ENCODE measurements at regions not wholly inside any gene's neighbourhood (a gene's known extent, or its start where the extent isn't known, plus 50 kb on each side); places are given as distances from the start of the nearest gene placed in this dataset.

DNA sequence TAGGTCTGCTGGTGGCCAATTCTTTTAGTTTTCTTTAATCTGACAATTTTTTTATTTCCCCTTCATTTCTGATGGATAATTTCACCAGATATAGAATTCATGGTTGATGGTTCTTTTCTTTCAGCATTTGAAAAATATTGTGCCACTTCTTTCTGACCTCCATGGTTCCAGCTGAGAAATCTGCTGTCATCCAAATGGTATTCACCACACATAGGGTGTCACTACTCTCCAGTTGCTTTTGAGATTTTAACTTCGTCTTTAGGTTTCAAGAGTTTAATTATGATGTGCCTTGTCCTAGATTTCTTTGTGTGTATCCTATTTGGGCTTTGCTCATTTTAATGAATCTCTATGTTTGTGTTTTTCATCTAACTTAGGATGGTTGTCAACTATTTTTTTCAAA, 488.6 kb upstream of the HS6ST1 start:
- no peak for DNase-seq

DNA sequence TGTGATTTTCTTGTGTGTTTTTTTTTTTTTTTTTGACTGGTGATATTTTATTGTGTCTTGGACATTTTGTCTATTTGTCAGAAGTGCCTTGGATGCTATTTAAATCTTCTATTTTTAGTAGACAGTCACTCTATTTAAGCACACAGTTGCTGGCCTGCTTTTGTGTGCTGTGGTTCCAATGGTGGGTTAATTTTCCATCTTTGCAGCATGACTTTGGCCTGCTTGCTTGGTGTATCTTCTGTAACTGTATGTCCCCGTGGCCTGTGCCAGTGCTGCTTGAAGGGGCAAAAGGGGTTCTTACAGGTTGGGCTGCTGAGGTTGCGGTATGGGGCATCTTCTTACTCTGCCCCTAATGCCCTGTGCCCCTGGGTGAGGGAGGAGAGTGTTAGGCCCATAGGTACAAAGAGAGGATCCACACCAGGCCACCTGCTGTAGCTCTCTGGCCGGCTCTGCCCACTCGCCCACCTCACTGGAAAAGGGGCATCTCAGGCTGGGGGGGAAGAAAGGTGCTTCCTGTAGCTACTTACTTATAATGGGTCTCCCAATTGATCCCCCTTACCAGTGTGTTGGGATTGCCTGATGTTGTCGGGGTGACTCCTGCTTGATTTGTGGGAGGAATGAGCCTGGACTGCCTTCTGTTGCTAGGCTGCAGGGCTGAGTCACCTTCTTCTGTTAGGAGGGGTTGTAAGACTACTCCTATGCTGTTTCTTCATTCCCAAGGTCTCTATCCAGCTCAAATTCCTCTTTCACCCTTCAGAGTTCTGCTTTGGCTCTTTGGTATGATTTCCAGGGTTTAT, 490.0 kb upstream of the HS6ST1 start:
- no peak for DNase-seq

DNA sequence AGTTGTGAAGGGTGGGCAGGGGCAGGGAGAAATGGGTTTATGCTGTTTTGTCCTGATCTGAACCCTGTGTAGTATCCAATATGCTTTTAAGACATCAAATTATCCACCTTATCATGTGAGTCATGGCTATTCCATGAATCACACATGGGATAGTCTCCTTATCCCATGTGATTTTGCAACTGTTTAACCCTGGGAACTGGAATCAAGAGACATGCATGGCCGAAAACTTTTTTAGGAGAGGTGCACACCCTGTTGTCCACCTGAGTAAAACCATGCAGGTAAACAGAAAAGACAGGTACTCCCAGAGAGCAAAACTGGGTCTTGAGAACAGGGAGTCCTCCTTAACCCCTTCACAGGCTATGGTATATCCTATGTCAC, 490.6 kb upstream of the HS6ST1 start:
- no peak for DNase-seq

DNA sequence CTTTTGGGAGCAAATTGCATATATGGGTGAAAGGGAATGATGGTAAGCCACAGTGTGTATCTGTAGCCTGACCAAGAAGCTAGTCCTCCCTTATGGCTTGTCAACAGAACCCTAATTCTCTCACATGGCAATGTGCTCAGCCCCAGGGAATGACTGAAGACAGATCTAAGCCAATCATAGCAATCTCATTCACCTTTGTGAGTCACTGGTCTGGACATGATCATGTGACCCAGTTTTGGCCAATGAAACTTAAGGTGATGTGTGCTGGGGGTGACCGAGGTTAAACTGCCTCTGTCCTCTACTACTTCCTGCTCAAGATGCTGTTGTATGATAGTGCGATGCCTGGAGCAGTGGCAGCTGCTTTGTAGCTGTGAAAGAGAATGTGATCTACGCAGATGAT, 491.2 kb upstream of the HS6ST1 start:
- DNase-seq: no peak

DNA sequence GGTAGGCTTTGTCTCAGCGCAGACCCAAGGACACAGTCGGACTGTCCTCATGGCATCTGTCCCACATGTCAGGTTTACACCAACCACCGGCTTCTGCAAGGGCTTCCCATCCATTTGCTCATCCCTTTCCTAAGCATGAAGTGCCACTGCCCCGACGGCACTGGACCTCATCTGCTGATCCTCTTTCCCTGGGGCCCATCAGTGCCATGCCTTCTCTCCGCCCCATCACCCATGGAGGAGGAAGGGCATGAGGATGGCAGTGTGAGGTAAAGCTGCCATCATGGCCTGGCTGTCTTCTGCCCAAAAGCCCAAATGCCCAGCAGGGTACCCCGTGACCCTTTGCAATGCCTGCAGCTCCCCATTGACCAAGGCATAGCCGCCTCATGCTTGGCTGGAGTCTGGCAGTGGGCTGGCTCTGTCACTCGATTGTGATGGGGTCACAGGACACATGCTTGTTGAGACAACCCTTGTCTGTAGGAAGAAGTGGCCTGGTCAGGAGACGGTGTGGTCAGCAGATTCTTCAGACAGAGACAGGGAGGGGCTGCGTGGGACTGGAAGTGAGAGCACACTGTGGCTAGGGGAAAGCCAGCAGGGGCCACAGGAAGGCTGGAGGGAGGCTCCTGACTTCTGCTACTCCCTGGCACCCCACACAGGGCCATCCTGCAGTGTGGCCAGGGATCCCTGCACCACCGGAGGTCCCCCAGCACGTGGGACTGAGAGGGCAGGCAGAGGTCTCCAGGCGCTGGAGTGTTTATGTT, 493.7 kb upstream of the HS6ST1 start:
- no peak for DNase-seq

DNA sequence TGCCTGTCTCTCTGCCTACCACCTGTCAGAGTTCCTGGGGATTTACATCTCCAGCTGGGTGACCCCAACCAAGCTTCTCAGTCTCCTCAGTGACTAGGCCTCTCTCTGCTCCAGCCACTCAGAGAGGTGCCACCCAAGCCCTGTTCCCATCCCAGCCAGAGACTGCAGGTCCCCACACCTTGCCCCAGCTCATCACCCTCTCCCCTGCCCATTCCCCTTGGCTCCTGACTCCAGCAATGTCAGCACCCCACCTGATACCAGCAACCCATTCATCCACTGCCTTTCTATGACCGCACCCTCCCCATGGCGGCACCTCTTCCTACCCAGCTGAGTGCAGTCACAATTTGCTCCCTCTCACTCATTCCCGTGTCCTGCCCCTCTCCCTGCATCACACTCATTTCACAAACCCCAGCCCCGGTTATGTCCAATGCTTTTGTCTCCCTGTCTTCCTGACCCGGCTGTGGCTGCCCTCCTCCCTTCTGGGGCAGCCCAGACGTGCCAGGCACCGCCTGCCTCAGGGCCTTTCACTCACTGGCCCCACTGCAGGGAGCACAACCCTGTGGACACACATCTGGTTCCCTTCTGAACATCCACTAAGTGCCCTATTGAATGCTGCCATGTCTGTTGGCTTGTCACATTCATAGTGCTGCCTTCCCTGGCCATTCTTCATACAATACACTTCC, 494.8 kb upstream of the HS6ST1 start:
- DNase-seq: no peak

DNA sequence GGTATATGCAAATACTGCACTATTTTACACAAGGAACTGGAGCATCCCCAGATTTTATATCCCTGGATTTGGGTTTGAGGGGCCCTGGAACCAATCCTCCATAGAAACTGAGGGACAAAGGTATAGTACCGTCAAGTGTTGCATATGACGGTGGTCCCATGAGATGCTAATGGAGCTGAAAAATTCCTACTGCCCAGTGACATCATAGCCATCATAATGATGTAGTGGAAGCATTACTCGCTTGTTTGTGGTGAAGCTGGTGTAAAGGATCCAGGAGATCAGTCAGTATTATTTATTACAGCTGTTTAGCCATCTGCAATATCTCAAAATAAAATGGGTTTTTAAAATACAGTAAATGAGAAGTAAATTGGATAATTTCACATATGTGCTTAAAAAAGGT, 496.6 kb upstream of the HS6ST1 start:
- DNase-seq: no peak

DNA sequence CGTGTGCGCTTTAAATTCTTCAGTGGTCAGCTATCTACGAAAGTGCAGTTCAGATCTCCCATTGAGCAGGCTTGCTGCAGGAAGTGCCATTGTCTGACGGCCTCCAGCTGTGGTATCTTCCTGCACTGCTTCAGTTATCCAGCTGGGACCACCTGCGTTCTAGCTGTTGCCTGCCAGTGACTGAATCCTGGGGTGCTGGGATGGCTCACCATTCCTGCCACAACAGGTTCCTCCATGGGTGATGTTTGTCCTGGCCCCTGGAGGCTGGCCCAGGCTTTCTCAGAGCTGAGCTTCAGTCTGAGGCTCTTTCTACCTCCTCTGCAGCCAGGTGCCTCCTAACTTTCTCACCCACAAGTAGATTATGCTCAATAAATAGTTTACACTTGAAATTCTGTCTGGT, 498.5 kb upstream of the HS6ST1 start:
- DNase-seq: no peak

DNA sequence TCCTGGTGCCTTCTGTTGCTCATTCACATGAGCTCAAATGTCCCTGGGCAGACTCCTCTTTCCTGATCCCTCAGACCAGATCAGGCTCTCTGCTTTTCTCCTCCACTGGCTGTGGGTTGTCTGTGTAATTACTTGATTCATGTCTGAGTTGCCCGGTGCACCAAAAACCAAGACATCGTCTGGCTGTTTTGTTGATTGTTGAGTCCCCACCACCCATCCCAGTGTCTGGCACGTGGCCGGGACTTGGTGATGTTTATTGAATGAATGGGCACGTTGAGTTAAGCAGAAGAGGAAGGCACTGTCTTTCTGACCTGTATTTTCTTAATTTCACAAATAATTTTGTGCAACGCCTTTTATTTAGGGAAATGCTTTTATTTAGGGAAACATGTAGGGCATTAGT, 499.1 kb upstream of the HS6ST1 start:
- DNase-seq: no peak

DNA sequence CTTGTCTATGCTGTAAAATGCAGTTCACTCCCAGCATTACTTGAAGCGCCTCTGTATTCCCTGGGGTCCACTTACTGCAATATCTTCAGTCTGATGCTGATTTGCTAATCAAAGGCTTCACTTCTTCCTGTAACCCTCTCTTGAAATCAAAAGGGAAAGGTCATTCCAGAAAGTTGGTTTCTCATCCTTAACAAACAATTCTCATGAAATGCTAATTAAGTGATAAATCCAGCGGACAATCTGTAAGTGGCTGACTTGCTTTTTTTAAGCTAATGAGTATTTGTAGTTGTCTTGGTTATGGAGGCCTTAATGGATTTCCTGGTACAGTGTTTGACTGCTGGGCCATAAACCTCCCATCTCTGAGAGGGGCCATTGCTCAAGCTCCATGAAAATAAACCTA, 499.6 kb upstream of the HS6ST1 start:
- no peak for DNase-seq

DNA sequence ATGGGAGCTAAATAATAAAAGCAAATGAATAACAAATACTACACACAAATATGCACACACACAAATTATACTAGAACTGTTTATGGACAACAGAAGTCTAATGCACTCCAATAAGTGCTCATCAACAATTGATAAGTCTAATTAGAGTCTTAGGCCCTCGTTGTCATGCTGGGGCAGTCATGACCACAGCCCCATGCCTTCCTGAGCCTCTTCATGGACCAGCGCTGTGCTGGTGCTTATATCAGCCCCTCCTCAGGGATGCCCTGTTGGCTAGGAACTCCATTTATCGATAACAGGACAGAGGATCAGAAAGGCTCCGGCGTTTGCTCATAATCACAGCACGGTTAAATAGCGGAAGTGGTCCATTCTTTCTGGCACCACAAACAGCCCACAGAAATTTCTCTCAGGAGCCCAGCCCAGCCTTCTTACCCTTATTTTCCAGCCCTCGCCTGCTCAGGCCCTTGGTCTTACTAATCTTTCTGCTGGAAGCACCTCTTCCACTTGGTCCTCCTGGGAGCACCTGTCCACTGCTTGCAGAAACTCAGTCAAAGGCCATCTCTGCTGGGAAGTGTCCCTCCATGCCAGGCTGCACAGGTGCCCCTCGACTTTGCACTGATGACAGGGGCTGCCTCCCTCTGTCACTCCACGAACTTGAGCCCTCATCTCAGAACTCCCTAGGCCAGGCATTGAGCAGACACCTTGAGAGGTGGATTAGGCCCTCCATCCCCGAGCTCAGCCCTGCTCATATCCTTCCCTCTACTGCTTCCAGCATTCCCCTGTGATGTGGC, 500.2 kb upstream of the HS6ST1 start:
- DNase-seq: no peak

DNA sequence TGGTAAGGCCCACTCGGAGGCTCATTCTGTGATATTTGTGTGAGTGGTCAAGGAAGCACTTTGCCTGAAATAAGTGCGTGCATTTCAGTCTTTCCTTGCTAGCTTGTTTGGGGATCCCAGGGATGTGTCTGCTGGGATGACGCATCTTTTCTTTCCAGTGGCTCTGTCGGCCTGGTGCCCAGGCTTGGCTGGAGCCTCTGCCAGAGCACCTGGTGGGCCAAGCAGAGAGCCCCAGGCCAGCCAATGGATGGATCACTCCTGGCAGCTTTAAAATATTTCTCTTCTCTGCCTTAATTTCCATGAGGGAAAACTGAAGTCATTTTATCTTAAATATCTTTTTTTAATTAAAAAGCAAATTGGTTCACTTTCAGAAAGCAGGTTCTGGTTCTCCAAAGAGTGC, 501.8 kb upstream of the HS6ST1 start:
- no peak for DNase-seq

DNA sequence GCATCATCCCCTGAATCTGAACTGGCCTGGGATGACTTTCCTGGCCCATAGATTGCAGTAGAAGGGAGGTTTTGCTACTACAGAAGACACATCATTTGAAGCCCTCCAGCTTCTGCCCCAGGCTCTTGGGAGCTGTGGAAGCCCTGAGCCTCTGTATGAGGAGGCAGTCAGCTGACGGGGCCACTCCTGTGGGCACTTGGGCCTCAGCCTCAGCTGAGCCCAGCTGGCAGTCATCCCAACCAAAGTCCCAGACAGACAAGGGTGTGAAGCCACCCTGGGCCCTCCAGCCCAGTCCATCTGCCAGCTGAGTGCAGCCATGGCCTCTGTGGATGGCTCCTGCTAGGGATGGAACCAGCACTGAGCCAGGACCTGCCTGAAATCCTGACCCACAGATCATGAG, 502.3 kb upstream of the HS6ST1 start:
- DNase-seq: no peak

DNA sequence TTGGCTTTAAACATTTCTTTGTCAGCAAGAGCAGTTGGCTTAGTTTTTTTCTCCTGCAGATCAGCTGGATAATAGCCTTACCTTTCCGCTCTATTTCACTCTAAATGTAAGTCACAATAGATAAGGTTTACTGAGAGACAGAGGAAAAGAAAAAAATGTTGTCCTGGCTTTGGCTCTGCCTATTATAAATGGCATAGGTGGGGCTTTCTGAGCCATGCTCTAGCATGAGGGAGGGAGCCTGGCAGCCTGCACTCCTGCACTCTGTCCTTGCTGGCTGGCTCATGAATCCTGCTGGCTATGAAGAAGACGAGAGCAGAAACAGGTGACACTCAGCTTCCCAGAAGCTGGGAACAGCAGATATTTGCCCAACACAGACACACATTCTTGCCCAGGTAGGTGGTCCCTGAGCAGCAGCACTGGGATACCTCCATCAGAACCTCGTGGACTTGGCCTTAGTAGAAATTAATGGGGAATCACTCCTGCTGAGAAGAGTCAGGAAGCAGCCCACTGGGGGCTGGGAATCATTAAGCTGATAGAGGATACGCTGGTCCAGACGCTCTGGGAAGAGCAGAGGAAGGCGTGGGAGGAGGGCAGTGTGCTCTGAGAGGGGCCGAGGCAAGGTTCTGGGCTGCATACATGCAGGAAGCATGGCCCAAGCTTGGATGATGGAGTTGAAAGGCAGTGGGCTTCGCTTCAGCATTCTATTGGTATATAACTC, 514.4 kb upstream of the HS6ST1 start:
- no peak for DNase-seq

DNA sequence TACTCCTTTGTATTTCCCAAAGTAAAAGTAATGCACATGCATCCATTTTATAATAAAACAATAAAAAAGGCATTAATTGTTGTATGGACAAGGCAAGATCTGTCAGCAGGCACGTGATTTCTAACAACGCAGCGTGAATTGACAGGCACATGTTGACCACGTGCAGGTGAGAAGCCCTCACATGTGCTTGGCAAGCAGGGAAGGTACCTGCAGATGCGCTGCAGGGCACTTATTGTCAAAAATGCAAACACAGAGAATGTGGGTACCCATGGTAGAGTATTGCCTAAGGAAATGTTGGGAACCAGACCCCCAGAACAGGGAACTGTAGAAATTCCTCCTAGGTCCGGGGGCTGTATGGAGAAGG, 515.0 kb upstream of the HS6ST1 start:
- DNase-seq: no peak

DNA sequence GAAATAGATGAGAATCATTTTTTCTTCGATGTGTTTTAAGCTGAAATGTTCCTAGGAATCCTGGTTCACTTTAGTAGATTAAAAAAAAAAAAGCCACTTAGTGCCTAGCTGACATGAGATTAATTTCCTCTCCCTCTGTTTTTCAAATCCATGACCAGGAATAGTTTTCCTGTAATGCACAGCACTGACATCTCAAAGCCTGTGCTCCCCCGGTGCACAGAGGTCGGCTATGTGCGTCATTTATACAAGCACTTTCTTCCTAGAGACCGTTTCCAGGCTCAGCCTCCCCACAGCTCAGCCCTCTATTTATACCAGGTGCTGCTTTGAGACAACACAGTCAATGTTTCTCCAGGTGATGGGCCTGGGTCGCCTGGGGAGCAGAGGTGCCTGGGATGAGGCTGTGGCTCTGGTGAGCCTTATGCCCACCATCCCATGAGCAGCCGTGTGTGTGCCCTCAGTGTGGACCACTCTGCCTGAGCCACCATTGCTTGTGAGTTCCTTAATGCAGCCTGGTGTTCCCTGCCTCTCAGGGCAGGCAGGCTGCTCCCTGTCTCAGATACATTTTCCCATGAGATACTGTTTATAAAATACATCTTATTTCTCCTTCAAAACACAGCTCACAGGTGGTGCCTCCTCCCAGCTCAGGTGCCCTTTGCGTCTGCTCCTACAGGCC, 515.7 kb upstream of the HS6ST1 start:
- DNase-seq: no peak

DNA sequence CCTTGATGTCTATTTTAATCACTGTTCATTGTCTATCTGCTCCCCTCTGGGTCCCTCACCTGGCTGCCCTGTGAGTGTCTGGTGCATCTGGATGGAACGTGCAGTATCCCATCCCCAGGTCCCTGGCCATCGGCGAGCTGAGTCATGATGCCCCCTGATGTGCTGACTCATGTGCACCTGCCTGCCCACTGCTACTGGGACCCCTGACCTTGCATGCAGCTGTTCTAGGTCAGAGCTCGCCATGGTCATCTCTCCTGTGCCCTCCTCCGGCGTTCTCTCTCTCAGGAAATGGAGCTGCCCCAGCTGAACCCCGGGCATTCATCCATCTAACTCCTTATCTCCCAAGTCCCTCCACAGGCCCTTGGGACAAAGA, 516.2 kb upstream of the HS6ST1 start:
- DNase-seq: no peak

DNA sequence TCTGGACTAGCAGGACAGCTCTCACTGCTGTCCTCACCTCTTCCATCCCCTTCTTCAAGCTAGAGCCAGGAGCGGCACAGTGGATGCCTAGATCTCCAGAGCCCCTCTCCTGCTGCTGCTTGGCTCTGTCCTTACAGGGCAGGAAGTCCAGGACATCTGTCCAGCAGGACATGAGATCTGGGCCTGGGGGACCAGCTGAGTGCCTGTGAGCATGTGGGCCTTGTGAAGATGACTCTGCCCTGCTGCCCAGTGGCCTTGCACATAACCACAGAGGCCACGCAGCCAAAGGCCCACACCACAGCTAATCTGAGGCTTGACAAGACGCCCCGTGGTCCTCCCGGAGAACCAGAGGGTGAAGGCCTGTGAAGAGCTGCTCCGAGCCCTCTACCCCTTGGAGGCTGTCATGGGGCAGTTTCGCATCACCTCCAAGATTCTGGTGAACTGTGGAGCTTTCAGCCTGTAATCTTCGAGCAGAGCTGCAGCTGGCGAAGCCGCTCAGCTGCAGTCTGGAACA, 516.7 kb upstream of the HS6ST1 start:
- DNase-seq: no peak

DNA sequence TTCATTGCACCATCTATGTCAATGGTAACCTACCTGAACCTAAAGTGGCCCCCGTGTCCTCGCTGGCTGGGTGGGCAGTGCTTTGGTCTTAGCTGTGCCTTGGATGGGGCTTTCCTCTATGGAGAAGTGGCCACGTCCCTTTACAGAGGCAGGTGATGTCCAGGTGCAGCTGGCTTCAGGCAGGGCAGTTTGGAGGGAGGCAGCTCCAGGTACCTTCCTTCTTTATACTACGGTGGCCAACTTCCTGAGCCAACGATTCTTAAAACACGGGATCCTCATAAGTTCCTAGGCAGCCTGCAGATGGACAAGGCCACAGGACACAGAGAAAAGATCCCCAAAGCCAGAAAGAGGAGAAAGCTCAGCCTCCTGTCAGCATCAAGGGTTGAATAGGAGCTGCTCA, 517.3 kb upstream of the HS6ST1 start:
- DNase-seq: no peak

DNA sequence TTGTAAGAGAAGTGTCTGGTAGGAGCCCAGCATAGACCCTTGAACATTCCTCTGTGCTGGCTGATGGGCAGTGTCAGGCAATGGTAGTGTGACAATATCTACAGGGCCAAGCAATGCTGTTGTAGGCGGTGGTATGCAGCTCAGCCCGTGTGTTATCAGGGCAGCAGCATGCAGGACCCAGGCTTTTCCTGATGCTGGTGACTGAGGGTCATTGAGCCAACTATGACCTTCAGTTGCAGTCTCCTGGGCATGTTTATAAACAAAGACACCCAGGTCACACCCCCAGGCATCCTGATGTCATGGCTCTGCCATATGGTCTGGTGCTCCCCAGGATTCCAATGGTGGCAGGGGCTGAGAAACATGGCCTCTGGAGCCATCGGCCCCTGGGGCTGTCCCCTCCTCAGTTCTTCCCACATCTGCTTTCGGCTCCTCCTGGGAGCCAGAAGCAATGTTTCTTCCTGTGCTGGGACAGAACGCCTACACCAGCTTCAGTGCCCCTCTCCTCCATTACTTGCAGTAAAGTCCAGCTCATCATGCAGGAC, 518.0 kb upstream of the HS6ST1 start:
- DNase-seq: no peak

DNA sequence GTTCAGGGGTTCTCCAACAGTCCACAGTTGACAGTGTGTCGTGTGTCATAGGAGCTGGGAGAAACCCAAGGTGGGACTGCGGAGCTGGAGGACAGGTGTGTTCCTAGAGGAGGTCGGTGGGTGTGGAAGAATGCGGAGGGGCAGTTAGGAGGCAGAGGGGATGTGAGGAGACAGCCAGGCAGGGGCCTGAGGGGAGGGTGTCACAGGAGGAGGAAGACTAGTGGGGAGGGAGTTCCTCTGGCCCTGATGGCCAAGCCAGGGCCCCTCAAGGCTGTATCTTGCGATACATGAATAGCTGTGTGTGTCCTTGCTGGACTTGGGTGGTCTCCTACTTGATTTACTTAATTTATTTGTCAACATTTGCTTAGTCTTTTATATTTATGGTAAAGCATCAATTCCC, 519.6 kb upstream of the HS6ST1 start:
- no peak for DNase-seq

DNA sequence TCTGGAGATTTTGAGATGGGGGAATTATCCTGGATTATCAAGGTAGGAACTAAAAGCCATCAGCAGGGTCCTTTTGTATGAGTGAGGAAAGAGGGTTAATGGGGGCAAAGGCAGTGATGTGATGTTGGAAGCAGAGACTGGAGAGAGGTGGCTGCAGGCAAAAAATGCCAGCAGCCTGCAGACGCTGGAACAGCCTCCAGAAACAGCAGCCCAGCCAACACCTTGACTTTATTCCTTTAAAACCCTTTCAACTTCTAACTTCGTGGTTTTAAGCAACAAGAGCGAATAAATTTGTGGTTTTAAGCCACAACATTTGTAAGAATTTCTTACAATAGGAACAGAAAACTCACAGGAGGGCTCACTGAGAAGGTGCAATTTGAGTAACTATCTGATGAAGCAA, 523.1 kb upstream of the HS6ST1 start:
- DNase-seq: no peak

All from activated CD4-positive, CD25-positive, alpha-beta regulatory T cell (primary cell).